MM.1S (cell line): ENCODE measurements at regions not wholly inside any gene's neighbourhood (a gene's known extent, or its start where the extent isn't known, plus 50 kb on each side); places are given as distances from the start of the nearest gene placed in this dataset.

Experiments used
- EZH2 ChIP-seq: fragments of 300-600 bp; sonication (generic); optimal IDR thresholded peaks from 2 replicates; pipeline ENCODE3; 2017; ENCODE audit warnings: low read depth, mild to moderate bottlenecking, antibody characterized with exemption, low read length, mixed read lengths
- EZH2phosphoT487 ChIP-seq: fragments of 300-600 bp; sonication (generic); IDR thresholded peaks from 2 replicates; pipeline ENCODE4 v1.6.1; 2018; ENCODE audit warnings: antibody characterized with exemption, low read length
- TF ChIP-seq, protein P1 (sequence below): fragments of 300-600 bp; sonication (generic); IDR thresholded peaks from 2 replicates; pipeline ENCODE4 v1.5.1; 2016; ENCODE audit warnings: antibody characterized with exemption, low read length, mixed read lengths

- TF ChIP-seq, protein P1, sequence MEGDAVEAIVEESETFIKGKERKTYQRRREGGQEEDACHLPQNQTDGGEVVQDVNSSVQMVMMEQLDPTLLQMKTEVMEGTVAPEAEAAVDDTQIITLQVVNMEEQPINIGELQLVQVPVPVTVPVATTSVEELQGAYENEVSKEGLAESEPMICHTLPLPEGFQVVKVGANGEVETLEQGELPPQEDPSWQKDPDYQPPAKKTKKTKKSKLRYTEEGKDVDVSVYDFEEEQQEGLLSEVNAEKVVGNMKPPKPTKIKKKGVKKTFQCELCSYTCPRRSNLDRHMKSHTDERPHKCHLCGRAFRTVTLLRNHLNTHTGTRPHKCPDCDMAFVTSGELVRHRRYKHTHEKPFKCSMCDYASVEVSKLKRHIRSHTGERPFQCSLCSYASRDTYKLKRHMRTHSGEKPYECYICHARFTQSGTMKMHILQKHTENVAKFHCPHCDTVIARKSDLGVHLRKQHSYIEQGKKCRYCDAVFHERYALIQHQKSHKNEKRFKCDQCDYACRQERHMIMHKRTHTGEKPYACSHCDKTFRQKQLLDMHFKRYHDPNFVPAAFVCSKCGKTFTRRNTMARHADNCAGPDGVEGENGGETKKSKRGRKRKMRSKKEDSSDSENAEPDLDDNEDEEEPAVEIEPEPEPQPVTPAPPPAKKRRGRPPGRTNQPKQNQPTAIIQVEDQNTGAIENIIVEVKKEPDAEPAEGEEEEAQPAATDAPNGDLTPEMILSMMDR, result no peak
- no peak for TF ChIP-seq EZH2
- TF ChIP-seq EZH2phosphoT487, result no peak
Measured at GRCh38 chr5:104859437-104859836, 1296.8 kb upstream of the NUDT12 start.
